ENCODE measurements at regions not wholly inside any gene's neighbourhood (a gene's known extent, or its start where the extent isn't known, plus 50 kb on each side); places are given as distances from the start of the nearest gene placed in this dataset.

DNA sequence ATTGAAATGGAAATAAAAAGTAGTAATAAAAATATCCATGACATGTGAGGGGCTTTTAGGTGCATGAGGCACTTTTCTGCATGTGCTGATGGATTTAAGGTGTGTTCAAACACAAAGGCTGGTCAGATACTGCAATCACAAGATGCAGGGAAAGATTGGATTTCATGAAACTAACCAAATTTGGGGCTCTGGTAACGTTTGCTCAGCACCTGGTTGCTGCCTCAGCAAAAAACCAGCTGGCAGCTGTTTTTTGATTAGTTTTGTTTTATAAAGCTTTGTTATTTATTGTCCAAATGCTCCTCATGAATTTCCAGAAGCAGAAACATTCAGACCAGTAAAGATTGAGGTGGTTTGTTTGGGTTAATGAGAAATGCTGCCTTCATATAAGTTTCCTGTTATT, 195.7 kb upstream of the NRG3 start:
- Histone ChIP-seq H3K36me3 (ENCODE audit: control insufficient read depth in 1 of 2, insufficient read depth in 2 of 2, low read length in 2 of 2) (no peaks in the 10 kb centered on the region), H2BK120ac (ENCODE audit: insufficient read depth, low read length, poor library complexity) (no peak overlapping the region), H2AFZ (ENCODE audit: insufficient read depth, low read length, poor library complexity) (no peak overlapping the region), H3K9ac (ENCODE audit: low read length) (no peak overlapping the region), H4K8ac (ENCODE audit: low read depth, low read length) (no peak overlapping the region), H3K4me2 (ENCODE audit: low read length) (no peak overlapping the region), H2AK5ac (ENCODE audit: low read length) (no peak overlapping the region), H3K79me1 (ENCODE audit: low read length) (no peaks in the 10 kb centered on the region), H3K27me3 (ENCODE audit: insufficient read depth, low read length) (no peaks in the 10 kb centered on the region), H3K4me1 (ENCODE audit: control insufficient read depth in 1 of 2, insufficient read depth in 2 of 2, low read length in 2 of 2) (no peaks in the 10 kb centered on the region), H4K12ac (ENCODE audit: low read depth, low read length) (no peak overlapping the region), H3K4me3 (ENCODE audit: low read depth, low read length) (no peak overlapping the region), H3K79me2 (ENCODE audit: control insufficient read depth, insufficient read depth, low read length, poor library complexity) (no peaks in the 10 kb centered on the region), H3K23ac (ENCODE audit: low read length) (no peak overlapping the region), H2BK5ac (ENCODE audit: low read depth, low read length, poor library complexity) (no peak overlapping the region), H4K91ac (ENCODE audit: low read depth, low read length) (no peak overlapping the region), H3K18ac (ENCODE audit: low read length) (no peak overlapping the region), H3K9me3 (ENCODE audit: insufficient read depth, low read depth, low read length) (no peaks in the 10 kb centered on the region), H3K27ac (ENCODE audit: low read depth, low read length) (no peak overlapping the region), H2BK12ac (ENCODE audit: low read length) (no peak overlapping the region), H3K4ac (ENCODE audit: low read depth, low read length) (no peak overlapping the region), H3K14ac (ENCODE audit: low read length) (no peak overlapping the region)
- no CpG with 5 or more reads among the region's 1 CpG for WGBS (ENCODE audit: extremely low coverage, insufficient coverage, insufficient read length)
- no peak for DNase-seq

DNA sequence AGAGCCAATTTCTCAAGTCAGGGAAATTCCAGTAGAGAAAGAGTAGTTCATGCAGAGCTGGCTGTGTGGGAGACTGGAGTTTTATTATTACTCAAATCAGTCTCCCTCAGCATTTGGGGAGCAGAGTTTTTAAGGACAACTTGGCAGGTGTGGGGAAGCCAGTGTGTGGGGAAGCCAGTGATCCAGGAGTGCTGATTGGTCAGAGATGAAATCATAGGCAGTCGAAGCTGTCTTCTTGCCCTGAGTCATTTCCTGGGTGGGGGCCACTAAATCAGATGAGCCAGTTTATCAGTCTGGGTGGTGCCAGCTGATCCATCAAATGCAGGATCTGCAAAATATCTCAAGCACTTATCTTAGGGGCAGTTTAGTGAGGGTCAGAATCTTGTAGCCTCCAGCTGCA, 194.6 kb upstream of the NRG3 start:
- H2BK12ac ChIP-seq (ENCODE audit: low read length) = no peak overlapping the region
- H3K9me3 ChIP-seq (ENCODE audit: insufficient read depth, low read depth, low read length) = no peaks in the 10 kb centered on the region
- no peak overlapping the region for H3K18ac ChIP-seq (ENCODE audit: low read length)
- H4K8ac ChIP-seq (ENCODE audit: low read depth, low read length) = no peak overlapping the region
- H3K4me2 ChIP-seq (ENCODE audit: low read length) = no peak overlapping the region
- no peak overlapping the region for H2BK5ac ChIP-seq (ENCODE audit: low read depth, low read length, poor library complexity)
- H4K12ac ChIP-seq (ENCODE audit: low read depth, low read length) = no peak overlapping the region
- H3K36me3 ChIP-seq (ENCODE audit: control insufficient read depth in 1 of 2, insufficient read depth in 2 of 2, low read length in 2 of 2) = no peaks in the 10 kb centered on the region
- H3K23ac ChIP-seq (ENCODE audit: low read length) = no peak overlapping the region
- H3K27me3 ChIP-seq (ENCODE audit: insufficient read depth, low read length) = no peaks in the 10 kb centered on the region
- no peak overlapping the region for H2AK5ac ChIP-seq (ENCODE audit: low read length)
- WGBS (ENCODE audit: extremely low coverage, insufficient coverage, insufficient read length) = no CpG with 5 or more reads among the region's 1 CpG
- no peak for DNase-seq
- no peaks in the 10 kb centered on the region for H3K79me2 ChIP-seq (ENCODE audit: control insufficient read depth, insufficient read depth, low read length, poor library complexity)
- H3K4me3 ChIP-seq (ENCODE audit: low read depth, low read length) = no peak overlapping the region
- no peaks in the 10 kb centered on the region for H3K79me1 ChIP-seq (ENCODE audit: low read length)
- H2AFZ ChIP-seq (ENCODE audit: insufficient read depth, low read length, poor library complexity) = no peak overlapping the region
- no peak overlapping the region for H3K14ac ChIP-seq (ENCODE audit: low read length)
- no peaks in the 10 kb centered on the region for H3K4me1 ChIP-seq (ENCODE audit: control insufficient read depth in 1 of 2, insufficient read depth in 2 of 2, low read length in 2 of 2)
- H2BK120ac ChIP-seq (ENCODE audit: insufficient read depth, low read length, poor library complexity) = no peak overlapping the region
- no peak overlapping the region for H3K9ac ChIP-seq (ENCODE audit: low read length)
- no peak overlapping the region for H4K91ac ChIP-seq (ENCODE audit: low read depth, low read length)
- no peak overlapping the region for H3K4ac ChIP-seq (ENCODE audit: low read depth, low read length)
- no peak overlapping the region for H3K27ac ChIP-seq (ENCODE audit: low read depth, low read length)

DNA sequence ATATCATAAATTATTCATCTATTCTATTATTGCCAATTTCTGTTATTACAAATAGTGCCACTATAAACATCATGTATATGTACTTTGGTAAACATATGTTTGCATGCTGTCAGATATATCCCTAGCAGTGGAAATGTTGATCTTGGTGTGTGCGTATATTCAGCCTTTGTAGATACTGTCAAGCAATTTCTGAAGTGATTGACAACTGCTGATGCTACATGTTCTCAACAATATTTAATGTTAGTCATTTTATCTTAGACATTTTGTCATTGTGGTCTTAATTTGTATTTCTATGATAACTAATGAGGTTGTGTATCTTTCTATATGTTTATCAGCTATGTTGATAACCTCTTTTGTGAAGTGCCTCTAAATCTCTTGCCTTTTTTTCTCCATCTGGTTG, 186.5 kb upstream of the NRG3 start:
- no peaks in the 10 kb centered on the region for H3K79me1 ChIP-seq (ENCODE audit: low read length)
- no peak for DNase-seq

DNA sequence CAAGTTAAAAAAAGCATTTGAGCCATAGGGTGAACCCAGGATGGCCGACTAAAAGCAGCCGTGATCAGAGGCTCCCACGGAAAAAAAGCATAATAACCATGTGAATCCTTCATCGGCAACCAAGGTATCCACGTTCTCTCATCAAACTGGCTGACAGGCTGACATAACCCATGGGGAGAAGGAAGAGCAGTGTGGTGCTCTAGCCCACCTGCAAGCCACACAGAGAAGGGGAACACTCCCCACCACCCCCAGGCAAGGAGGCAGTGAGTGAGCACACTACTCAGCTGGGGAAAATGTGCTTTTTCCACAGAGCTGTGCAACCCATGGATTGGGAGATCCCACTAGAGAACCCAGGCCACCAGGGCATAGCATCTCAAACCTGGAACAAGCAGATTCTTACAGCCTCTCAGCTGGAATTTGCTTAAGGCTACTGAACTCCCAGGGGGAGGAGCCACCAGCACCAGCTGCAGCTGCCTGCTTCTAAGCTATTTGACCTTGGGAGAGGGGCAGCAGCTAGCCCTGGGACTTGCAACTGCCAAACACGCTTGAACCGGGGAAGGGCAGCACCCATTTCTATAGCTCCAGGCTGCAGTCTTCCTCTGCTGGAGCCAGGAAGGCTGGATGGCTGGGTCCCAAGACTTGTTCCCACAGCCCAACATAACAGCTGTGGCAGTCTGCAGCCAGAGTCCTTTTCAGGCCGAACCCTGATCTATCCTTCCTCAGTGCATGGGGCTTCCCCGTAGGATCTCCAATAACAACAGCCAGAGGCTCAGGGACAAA, 178.2 kb upstream of the NRG3 start:
- H3K79me2 ChIP-seq (ENCODE audit: control insufficient read depth, insufficient read depth, low read length, poor library complexity) = no peaks in the 10 kb centered on the region
- no CpG with 5 or more reads among the region's 9 CpGs for WGBS (ENCODE audit: extremely low coverage, insufficient coverage, insufficient read length)
- H3K9me3 ChIP-seq (ENCODE audit: insufficient read depth, low read depth, low read length) = no peaks in the 10 kb centered on the region
- no peak overlapping the region for H4K12ac ChIP-seq (ENCODE audit: low read depth, low read length)
- H3K27ac ChIP-seq (ENCODE audit: low read depth, low read length) = no peak overlapping the region
- H2AK5ac ChIP-seq (ENCODE audit: low read length) = no peak overlapping the region
- no peak overlapping the region for H3K23ac ChIP-seq (ENCODE audit: low read length)
- H3K4me1 ChIP-seq (ENCODE audit: control insufficient read depth in 1 of 2, insufficient read depth in 2 of 2, low read length in 2 of 2) = peaks cover 0 to 2% of the 10 kb centered on the region in 2 experiments
- H2AFZ ChIP-seq (ENCODE audit: insufficient read depth, low read length, poor library complexity) = no peak overlapping the region
- no peak overlapping the region for H2BK5ac ChIP-seq (ENCODE audit: low read depth, low read length, poor library complexity)
- H3K4me2 ChIP-seq (ENCODE audit: low read length) = no peak overlapping the region
- H3K36me3 ChIP-seq (ENCODE audit: control insufficient read depth in 1 of 2, insufficient read depth in 2 of 2, low read length in 2 of 2) = no peaks in the 10 kb centered on the region
- no peak overlapping the region for H3K9ac ChIP-seq (ENCODE audit: low read length)
- H4K91ac ChIP-seq (ENCODE audit: low read depth, low read length) = no peak overlapping the region
- no peak overlapping the region for H3K4me3 ChIP-seq (ENCODE audit: low read depth, low read length)
- H3K4ac ChIP-seq (ENCODE audit: low read depth, low read length) = no peak overlapping the region
- H3K27me3 ChIP-seq (ENCODE audit: insufficient read depth, low read length) = no peaks in the 10 kb centered on the region
- no peaks in the 10 kb centered on the region for H3K79me1 ChIP-seq (ENCODE audit: low read length)
- H2BK120ac ChIP-seq (ENCODE audit: insufficient read depth, low read length, poor library complexity) = no peak overlapping the region
- no peak overlapping the region for H3K18ac ChIP-seq (ENCODE audit: low read length)
- no peak overlapping the region for H4K8ac ChIP-seq (ENCODE audit: low read depth, low read length)
- H3K14ac ChIP-seq (ENCODE audit: low read length) = no peak overlapping the region
- H2BK12ac ChIP-seq (ENCODE audit: low read length) = no peak overlapping the region
- DNase-seq = peak in 1 of 2 donors; percentile 20

More for the DNA sequence above, 186.5 kb upstream of the NRG3 start:
- no peak overlapping the region for H3K27ac ChIP-seq (ENCODE audit: low read depth, low read length)
- H3K4me1 ChIP-seq (ENCODE audit: control insufficient read depth in 1 of 2, insufficient read depth in 2 of 2, low read length in 2 of 2) = no peaks in the 10 kb centered on the region
- H3K14ac ChIP-seq (ENCODE audit: low read length) = no peak overlapping the region
- H3K36me3 ChIP-seq (ENCODE audit: control insufficient read depth in 1 of 2, insufficient read depth in 2 of 2, low read length in 2 of 2) = no peaks in the 10 kb centered on the region
- no peak overlapping the region for H2BK5ac ChIP-seq (ENCODE audit: low read depth, low read length, poor library complexity)
- no peak overlapping the region for H4K91ac ChIP-seq (ENCODE audit: low read depth, low read length)
- no peak overlapping the region for H3K4me3 ChIP-seq (ENCODE audit: low read depth, low read length)
- H4K8ac ChIP-seq (ENCODE audit: low read depth, low read length) = no peak overlapping the region
- WGBS (ENCODE audit: extremely low coverage, insufficient coverage, insufficient read length) = no CpG with 5 or more reads among the region's 1 CpG
- no peak overlapping the region for H3K23ac ChIP-seq (ENCODE audit: low read length)
- H3K4me2 ChIP-seq (ENCODE audit: low read length) = no peak overlapping the region
- no peak overlapping the region for H3K9ac ChIP-seq (ENCODE audit: low read length)
- no peak overlapping the region for H2BK120ac ChIP-seq (ENCODE audit: insufficient read depth, low read length, poor library complexity)
- no peak overlapping the region for H3K4ac ChIP-seq (ENCODE audit: low read depth, low read length)
- no peaks in the 10 kb centered on the region for H3K27me3 ChIP-seq (ENCODE audit: insufficient read depth, low read length)
- H3K79me2 ChIP-seq (ENCODE audit: control insufficient read depth, insufficient read depth, low read length, poor library complexity) = no peaks in the 10 kb centered on the region
- no peaks in the 10 kb centered on the region for H3K9me3 ChIP-seq (ENCODE audit: insufficient read depth, low read depth, low read length)
- no peak overlapping the region for H3K18ac ChIP-seq (ENCODE audit: low read length)
- no peak overlapping the region for H2BK12ac ChIP-seq (ENCODE audit: low read length)
- H2AK5ac ChIP-seq (ENCODE audit: low read length) = no peak overlapping the region
- no peak overlapping the region for H4K12ac ChIP-seq (ENCODE audit: low read depth, low read length)
- no peak overlapping the region for H2AFZ ChIP-seq (ENCODE audit: insufficient read depth, low read length, poor library complexity)

Measured in trophoblast cell (in vitro differentiated cells and primary cell).